Limb (tissue), 2 donors: ENCODE measurements at regions not wholly inside any gene's neighbourhood (a gene's known extent, or its start where the extent isn't known, plus 50 kb on each side); places are given as distances from the start of the nearest gene placed in this dataset.

ENCODE experiments used
- DNase-seq, 2 donors: peaks; one replicate each; pipeline ENCODE4 v3.0.0-alpha.2; 2016; ENCODE audit errors: extremely low spot score in 2 of 2

GRCh38 chr11:92658733-92659132 lies 310.7 kb upstream of the MTNR1B start:
- no peak for DNase-seq

DNA sequence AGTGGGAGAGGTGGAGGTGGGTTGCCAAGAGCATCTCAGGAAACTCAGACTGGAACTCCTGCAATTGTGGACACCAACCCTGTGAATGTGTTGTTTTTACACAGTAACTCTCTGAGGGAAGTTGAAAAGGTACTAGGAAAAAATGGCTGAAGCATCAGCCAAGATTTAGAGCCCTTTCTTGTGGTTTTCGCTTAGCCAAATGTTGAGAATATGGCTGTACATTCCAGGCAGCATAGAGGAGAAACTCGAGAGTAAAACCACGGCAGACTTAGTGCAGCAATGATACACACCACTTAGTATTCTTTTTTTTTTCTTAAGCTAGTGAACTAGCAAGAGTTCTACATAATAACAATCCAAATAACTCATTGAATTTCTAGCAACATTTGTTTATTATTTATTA lies 309.7 kb upstream of the MTNR1B start:
- no peak for DNase-seq

- no peak for DNase-seq
Observed at GRCh38 chr11:92662601-92663360, 306.7 kb upstream of the MTNR1B start.

- DNase-seq, result no peak
Observed at GRCh38 chr11:92663539-92663938, 305.9 kb upstream of the MTNR1B start.

DNA sequence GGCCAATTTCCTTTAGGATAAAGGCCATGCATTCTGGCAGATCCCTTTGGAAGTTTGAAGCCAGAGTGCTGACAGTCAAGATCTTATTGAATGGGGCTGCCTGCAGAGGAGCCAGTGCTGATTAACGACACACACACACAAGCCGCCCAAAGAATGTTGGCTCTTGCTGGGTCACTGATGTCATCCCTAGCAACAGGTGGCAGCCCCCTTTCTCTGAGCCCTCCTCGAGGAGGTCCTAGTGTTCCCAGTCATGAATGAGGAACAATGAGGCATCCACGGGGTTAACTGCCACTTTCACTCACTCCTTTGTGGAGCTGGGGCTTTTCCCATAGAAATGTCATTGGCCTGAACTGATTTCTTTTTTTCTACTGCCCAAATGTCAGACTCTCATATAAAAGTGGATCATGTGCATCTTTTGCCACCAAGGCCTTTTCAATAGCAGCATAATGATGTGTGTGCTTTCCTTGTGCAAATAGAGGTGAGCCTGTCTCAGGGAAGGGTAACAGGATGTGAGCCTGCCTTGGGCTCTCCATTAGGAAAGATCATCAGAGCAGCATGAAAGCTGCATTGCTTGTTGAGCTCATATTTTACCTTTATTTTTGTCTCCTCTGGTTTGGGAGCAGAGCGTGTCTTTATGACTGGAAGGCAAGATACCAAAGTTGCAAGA lies 301.8 kb upstream of the MTNR1B start:
- no peak for DNase-seq

- DNase-seq, result no peak
Observed at GRCh38 chr11:92670308-92670890, 299.1 kb upstream of the MTNR1B start.

- no peak for DNase-seq
Observed at GRCh38 chr11:92671081-92671480, 298.4 kb upstream of the MTNR1B start.

DNA sequence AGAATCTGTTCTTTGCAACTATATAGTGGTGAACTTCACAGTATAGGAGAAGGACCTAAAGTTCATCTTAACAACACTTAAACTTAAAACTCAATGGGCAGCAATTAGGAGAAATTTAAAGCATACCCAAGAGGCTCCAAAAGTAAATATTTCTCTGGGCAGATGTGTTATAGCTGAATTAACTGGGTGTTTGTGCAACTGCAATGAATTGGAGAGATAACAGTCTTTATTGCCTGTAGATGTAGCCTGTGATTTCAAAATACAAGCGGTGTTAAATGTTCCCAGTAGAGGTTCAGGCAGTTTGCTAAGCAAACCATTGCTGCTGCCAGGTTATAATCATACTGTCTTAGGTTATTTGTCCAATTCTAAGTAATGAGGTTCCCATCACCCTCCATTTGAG lies 294.1 kb upstream of the MTNR1B start:
- DNase-seq, result no peak

GRCh38 chr11:92675810-92676209 lies 293.6 kb upstream of the MTNR1B start:
- DNase-seq, result no peak

- DNase-seq, result no peak
Observed at GRCh38 chr11:92678008-92678611, 291.3 kb upstream of the MTNR1B start.

- DNase-seq, result no peak
Observed at GRCh38 chr11:92681586-92681985, 287.9 kb upstream of the MTNR1B start.

GRCh38 chr11:92682136-92682535 lies 287.3 kb upstream of the MTNR1B start:
- DNase-seq, result no peak

GRCh38 chr11:92682952-92683351 lies 286.5 kb upstream of the MTNR1B start:
- DNase-seq, result no peak

- DNase-seq, result no peak
Observed at GRCh38 chr11:92685049-92685448, 284.4 kb upstream of the MTNR1B start.

DNA sequence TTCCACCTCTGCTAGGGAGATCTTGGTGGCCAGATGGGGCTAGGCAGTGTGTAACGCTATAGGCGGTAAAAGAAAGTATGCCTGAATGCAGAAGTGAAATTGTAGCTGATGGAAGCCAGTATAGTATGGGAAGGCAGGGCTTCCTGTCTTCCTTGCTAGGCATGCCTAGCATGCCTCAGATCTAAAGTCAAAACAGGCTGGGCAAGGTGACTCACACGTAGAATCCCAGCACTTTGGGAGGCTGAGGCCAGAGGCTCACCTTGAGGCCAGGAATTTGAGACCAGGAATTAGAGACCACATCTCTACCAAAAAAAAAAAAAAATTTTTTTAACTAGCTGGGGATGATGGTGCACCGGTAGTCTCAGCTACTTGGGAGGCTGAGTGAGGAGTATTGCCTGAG lies 281.7 kb upstream of the MTNR1B start:
- DNase-seq, result no peak

DNA sequence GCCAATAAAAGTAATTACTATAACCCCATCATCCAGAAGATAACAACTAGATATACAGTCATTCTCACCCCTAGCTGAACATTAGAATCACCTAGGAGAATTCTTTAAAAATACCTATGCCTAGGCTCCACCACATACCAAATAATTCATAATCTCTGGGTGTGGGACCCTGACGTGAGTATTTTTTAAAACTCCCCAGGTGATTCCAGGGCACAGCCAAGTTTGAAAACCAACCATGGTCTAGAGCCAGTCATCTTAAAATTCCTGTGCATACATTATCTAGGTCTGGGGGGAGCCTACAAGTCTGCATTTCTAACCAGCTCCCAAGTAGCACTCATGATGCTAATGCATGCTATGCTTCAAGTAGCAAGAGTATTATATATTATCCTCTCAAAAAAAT lies 281.0 kb upstream of the MTNR1B start:
- DNase-seq, result no peak

- no peak for DNase-seq
Observed at GRCh38 chr11:92692826-92693546, 276.5 kb upstream of the MTNR1B start.

DNA sequence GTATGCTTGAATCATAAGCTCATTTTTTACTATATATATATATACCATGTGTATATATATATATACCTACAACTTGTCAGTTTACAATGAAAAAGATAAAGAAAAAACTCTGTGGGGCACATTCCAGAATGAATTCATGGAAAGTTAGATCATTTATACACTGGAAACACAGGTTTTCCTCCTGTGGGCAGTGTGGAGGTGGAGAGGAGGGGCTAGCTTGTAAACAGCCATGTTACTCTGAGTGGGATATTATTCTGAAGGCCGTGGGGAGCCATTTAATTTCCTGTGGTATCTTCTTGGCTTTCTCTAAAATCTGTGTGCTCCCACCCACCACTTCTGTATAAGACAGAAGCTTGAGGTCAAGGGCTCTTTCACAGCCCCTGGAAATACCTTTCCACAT lies 273.4 kb upstream of the MTNR1B start:
- no peak for DNase-seq

- no peak for DNase-seq
Observed at GRCh38 chr11:92697461-92698312, 271.8 kb upstream of the MTNR1B start.

DNA sequence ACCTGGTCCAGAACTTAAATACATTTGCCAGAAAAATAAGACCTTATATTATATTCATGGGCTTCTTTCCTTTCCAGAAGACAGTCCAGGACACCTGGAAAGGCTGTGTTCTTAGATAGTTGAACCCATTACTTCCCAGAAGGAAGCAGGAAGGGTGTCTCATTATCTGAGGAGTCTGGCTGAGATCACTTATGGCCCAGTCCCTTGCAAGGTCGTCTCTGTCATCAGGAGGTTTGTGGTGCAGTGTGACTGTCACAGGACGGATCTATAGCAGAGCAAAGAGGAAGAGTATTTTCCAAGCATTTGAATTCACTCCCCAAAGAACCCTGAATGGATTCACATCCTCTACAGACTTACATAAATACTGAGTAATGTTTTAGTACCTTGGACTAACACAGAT lies 270.7 kb upstream of the MTNR1B start:
- DNase-seq, result no peak
